ENCODE measurements at regions not wholly inside any gene's neighbourhood (a gene's known extent, or its start where the extent isn't known, plus 50 kb on each side); places are given as distances from the start of the nearest gene placed in this dataset.
A peak's percentile ranks its signal among the peaks of the same experiment; 100 is the strongest.

DNA sequence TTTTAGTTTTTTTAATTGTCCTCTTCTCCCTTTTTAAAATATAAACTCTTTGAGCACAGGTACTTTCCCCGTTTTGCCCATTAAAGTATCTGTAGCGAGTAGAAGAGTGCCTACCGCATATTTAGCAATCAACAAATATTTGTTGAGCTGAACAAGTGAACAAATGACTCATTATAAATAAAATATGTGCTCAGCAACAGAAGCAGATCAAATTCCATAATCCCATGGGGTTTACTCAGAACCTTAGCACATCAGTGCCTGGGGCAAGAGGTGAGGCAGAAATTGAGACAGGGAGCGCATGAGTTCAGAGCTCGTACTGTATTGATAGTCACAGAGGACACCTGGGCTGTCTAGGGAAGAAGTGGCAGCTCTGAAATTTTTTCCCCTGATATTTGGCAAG lies 161.0 kb downstream of the SEM1 start:
- H3K4me3 ChIP-seq (ENCODE audit: low read depth in 2 of 2, low read length in 2 of 2) = no peak overlapping the region
- CTCF ChIA-PET = no interaction called here

DNA sequence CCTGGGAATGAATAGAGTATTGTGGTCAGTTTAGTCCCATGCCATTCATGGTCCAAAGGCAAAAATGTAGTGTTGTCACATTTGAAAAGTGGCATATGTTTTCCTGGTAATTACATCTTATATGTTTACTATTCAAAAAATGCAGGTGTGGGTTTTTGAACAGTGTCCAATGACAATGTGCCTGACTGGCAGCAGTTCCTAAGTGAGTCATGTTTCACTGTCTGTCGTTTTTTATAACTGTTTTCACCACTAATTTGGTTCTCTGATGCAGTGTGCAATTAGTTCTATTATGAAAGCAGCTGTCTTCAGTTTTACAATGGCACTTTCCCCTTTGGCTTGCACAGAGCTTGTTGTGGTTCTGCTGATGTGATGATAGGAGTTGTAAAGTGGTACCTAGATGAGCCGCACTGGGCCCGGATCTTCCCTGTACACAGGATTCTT lies 162.3 kb downstream of the SEM1 start:
- intact Hi-C loops (cut with micrococcal nuclease; ENCODE audit: unreplicated experiment) (no loop called here), in situ Hi-C loops (cut with HindIII; ENCODE audit: low pct_unique_long_range_greater_than_20kb, low sequenced_read_pairs) (no loop called here)
- no peaks in the 10 kb centered on the region for H3K4me1 ChIP-seq (ENCODE audit: control insufficient read depth, insufficient read depth, low read length)
- ChIA-PET CTCF (no interaction called here), POLR2A (no interaction called here)
- H3K4me3 ChIP-seq (ENCODE audit: low read depth in 2 of 2, low read length in 2 of 2) = no peak overlapping the region
- H3K9me3 ChIP-seq (ENCODE audit: control insufficient read depth, insufficient read depth, low read depth, low read length) = no peaks in the 10 kb centered on the region
- DNase-seq (ENCODE audit: low read depth, low spot score) (no peak), ATAC-seq (no peak)
- no peaks in the 10 kb centered on the region; the same call in 1 of the 2 replicates for H3K27me3 ChIP-seq (ENCODE audit: control insufficient read depth, insufficient read depth, low read length)
- TF ChIP-seq TCF7L2 (IDR thresholded peaks at IDR 0.05; ENCODE audit: low read depth, low read length) = no peak
- TF ChIP-seq, protein P1, sequence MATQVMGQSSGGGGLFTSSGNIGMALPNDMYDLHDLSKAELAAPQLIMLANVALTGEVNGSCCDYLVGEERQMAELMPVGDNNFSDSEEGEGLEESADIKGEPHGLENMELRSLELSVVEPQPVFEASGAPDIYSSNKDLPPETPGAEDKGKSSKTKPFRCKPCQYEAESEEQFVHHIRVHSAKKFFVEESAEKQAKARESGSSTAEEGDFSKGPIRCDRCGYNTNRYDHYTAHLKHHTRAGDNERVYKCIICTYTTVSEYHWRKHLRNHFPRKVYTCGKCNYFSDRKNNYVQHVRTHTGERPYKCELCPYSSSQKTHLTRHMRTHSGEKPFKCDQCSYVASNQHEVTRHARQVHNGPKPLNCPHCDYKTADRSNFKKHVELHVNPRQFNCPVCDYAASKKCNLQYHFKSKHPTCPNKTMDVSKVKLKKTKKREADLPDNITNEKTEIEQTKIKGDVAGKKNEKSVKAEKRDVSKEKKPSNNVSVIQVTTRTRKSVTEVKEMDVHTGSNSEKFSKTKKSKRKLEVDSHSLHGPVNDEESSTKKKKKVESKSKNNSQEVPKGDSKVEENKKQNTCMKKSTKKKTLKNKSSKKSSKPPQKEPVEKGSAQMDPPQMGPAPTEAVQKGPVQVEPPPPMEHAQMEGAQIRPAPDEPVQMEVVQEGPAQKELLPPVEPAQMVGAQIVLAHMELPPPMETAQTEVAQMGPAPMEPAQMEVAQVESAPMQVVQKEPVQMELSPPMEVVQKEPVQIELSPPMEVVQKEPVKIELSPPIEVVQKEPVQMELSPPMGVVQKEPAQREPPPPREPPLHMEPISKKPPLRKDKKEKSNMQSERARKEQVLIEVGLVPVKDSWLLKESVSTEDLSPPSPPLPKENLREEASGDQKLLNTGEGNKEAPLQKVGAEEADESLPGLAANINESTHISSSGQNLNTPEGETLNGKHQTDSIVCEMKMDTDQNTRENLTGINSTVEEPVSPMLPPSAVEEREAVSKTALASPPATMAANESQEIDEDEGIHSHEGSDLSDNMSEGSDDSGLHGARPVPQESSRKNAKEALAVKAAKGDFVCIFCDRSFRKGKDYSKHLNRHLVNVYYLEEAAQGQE (IDR thresholded peaks at IDR 0.05; ENCODE audit: insufficient read depth in 1 of 2, low read depth in 2 of 2, low read length in 1 of 2) = no peak
- no peak for TF ChIP-seq POLR2AphosphoS5 (IDR thresholded peaks at IDR 0.05; ENCODE audit: low read depth, low read length)
- no peak for TF ChIP-seq SIN3A (IDR thresholded peaks at IDR 0.05; ENCODE audit: borderline replicate concordance, insufficient read depth, low read depth, low read length)
- TF ChIP-seq, protein P2, sequence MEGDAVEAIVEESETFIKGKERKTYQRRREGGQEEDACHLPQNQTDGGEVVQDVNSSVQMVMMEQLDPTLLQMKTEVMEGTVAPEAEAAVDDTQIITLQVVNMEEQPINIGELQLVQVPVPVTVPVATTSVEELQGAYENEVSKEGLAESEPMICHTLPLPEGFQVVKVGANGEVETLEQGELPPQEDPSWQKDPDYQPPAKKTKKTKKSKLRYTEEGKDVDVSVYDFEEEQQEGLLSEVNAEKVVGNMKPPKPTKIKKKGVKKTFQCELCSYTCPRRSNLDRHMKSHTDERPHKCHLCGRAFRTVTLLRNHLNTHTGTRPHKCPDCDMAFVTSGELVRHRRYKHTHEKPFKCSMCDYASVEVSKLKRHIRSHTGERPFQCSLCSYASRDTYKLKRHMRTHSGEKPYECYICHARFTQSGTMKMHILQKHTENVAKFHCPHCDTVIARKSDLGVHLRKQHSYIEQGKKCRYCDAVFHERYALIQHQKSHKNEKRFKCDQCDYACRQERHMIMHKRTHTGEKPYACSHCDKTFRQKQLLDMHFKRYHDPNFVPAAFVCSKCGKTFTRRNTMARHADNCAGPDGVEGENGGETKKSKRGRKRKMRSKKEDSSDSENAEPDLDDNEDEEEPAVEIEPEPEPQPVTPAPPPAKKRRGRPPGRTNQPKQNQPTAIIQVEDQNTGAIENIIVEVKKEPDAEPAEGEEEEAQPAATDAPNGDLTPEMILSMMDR (IDR thresholded peaks at IDR 0.05) = no peak
- H3K27ac ChIP-seq (ENCODE audit: low read length) = no peak overlapping the region
- no peaks in the 10 kb centered on the region for H3K36me3 ChIP-seq (ENCODE audit: control insufficient read depth, insufficient read depth, low read length)
- BruUV-seq (replicated peaks) = no TSS peak

More for the DNA sequence above, 161.0 kb downstream of the SEM1 start:
- no peaks in the 10 kb centered on the region; the same call in 1 of the 2 replicates for H3K27me3 ChIP-seq (ENCODE audit: control insufficient read depth, insufficient read depth, low read length)
- no peak overlapping the region for H3K27ac ChIP-seq (ENCODE audit: low read length)
- DNase-seq (ENCODE audit: low read depth, low spot score) = peak; percentile 74
- no TSS peak for BruUV-seq (replicated peaks)
- no peaks in the 10 kb centered on the region for H3K36me3 ChIP-seq (ENCODE audit: control insufficient read depth, insufficient read depth, low read length)
- in situ Hi-C loops (cut with HindIII; ENCODE audit: low pct_unique_long_range_greater_than_20kb, low sequenced_read_pairs) = no loop called here
- H3K9me3 ChIP-seq (ENCODE audit: control insufficient read depth, insufficient read depth, low read depth, low read length) = no peaks in the 10 kb centered on the region
- no peaks in the 10 kb centered on the region for H3K4me1 ChIP-seq (ENCODE audit: control insufficient read depth, insufficient read depth, low read length)
- no peak for TF ChIP-seq TCF7L2 (IDR thresholded peaks at IDR 0.05; ENCODE audit: low read depth, low read length)
- no peak for TF ChIP-seq SIN3A (IDR thresholded peaks at IDR 0.05; ENCODE audit: borderline replicate concordance, insufficient read depth, low read depth, low read length)
- TF ChIP-seq POLR2AphosphoS5 (IDR thresholded peaks at IDR 0.05; ENCODE audit: low read depth, low read length) = no peak
- TF ChIP-seq, protein P2 (IDR thresholded peaks at IDR 0.05) = no peak
- TF ChIP-seq, protein P1 (IDR thresholded peaks at IDR 0.05; ENCODE audit: insufficient read depth in 1 of 2, low read depth in 2 of 2, low read length in 1 of 2) = no peak
- ATAC-seq = no peak
- intact Hi-C loops (cut with micrococcal nuclease; ENCODE audit: unreplicated experiment) = no loop called here
- POLR2A ChIA-PET = no interaction called here
